WERI-Rb-1 (cell line): ENCODE measurements at regions not wholly inside any gene's neighbourhood (a gene's known extent, or its start where the extent isn't known, plus 50 kb on each side); places are given as distances from the start of the nearest gene placed in this dataset.

Source experiments
- DNase-seq: peaks from one replicate; pipeline ENCODE4 v3.0.0-alpha.2; 2020
- H3K27ac ChIP-seq: fragments of 250-450 bp; sonication (Bioruptor Pico); 2 replicates; pipeline ENCODE4 v1.5.1; 2020; ENCODE audit warnings: mild to moderate bottlenecking, moderate library complexity
- H3K27me3 ChIP-seq: fragments of 250-450 bp; sonication (Bioruptor Pico); 2 replicates; pipeline ENCODE4 v1.5.1; 2021; ENCODE audit warnings: mild to moderate bottlenecking, low read depth, moderate library complexity; ENCODE audit not compliant: insufficient read depth, severe bottlenecking
- H3K36me3 ChIP-seq: fragments of 250-450 bp; sonication (Bioruptor Pico); 2 replicates; pipeline ENCODE4 v1.5.1; 2020; ENCODE audit warnings: mild to moderate bottlenecking, moderate library complexity
- H3K4me3 ChIP-seq: 2 replicates; pipeline ENCODE4 v1.5.1; 2011; ENCODE audit warnings: low read depth, mild to moderate bottlenecking, control low read depth, low read length
- H3K9me3 ChIP-seq: fragments of 250-450 bp; sonication (Bioruptor Pico); 2 replicates; pipeline ENCODE4 v1.5.1; 2021; ENCODE audit warnings: mild to moderate bottlenecking, moderate library complexity; ENCODE audit not compliant: severe bottlenecking
- CTCF ChIP-seq: IDR thresholded peaks from 2 replicates; pipeline ENCODE4 v1.5.1; 2011; ENCODE audit warnings: low read depth, mild to moderate bottlenecking, control low read depth, inconsistent platforms, low read length

GRCh38 chr3:8205881-8206280 is 295.7 kb upstream of the LMCD1 start:
- peaks cover 2% of the 10 kb centered on the region for H3K9me3 ChIP-seq
- no peak overlapping the region for H3K4me3 ChIP-seq
- no peaks in the 10 kb centered on the region for H3K27me3 ChIP-seq
- no peak for DNase-seq
- no peak for TF ChIP-seq CTCF
- no peak overlapping the region for H3K27ac ChIP-seq
- no peaks in the 10 kb centered on the region for H3K36me3 ChIP-seq

- Histone ChIP-seq H3K27ac (no peak overlapping the region), H3K9me3 (peaks cover 2% of the 10 kb centered on the region)
- TF ChIP-seq CTCF, result no peak
These were observed 294.5 kb upstream of the LMCD1 start for GRCh38 chr3:8206971-8207617.

GRCh38 chr3:8210882-8211341 is 290.7 kb upstream of the LMCD1 start:
- no peaks in the 10 kb centered on the region for H3K36me3 ChIP-seq
- no peak overlapping the region for H3K4me3 ChIP-seq
- TF ChIP-seq CTCF, result no peak
- H3K9me3 ChIP-seq, result no peaks in the 10 kb centered on the region
- no peak for DNase-seq
- H3K27me3 ChIP-seq, result no peaks in the 10 kb centered on the region
- no peak overlapping the region for H3K27ac ChIP-seq

More at GRCh38 chr3:8206971-8207617, 294.5 kb upstream of the LMCD1 start:
- DNase-seq, result no peak
- Histone ChIP-seq H3K36me3 (no peaks in the 10 kb centered on the region), H3K27me3 (no peaks in the 10 kb centered on the region), H3K4me3 (no peak overlapping the region)

GRCh38 chr3:8212794-8213193 is 288.8 kb upstream of the LMCD1 start:
- Histone ChIP-seq H3K4me3 (no peak overlapping the region), H3K36me3 (no peaks in the 10 kb centered on the region), H3K27ac (no peak overlapping the region), H3K27me3 (no peaks in the 10 kb centered on the region), H3K9me3 (no peaks in the 10 kb centered on the region)
- no peak for TF ChIP-seq CTCF
- no peak for DNase-seq

- H3K27me3 ChIP-seq, result no peaks in the 10 kb centered on the region
- no peaks in the 10 kb centered on the region for H3K9me3 ChIP-seq
- DNase-seq, result no peak
- TF ChIP-seq CTCF, result no peak
- no peak overlapping the region for H3K4me3 ChIP-seq
- H3K27ac ChIP-seq, result no peak overlapping the region
- H3K36me3 ChIP-seq, result no peaks in the 10 kb centered on the region
These were observed 288.3 kb upstream of the LMCD1 start for GRCh38 chr3:8213286-8213685.

- H3K27ac ChIP-seq, result no peak overlapping the region
- no peaks in the 10 kb centered on the region for H3K9me3 ChIP-seq
- H3K27me3 ChIP-seq, result no peaks in the 10 kb centered on the region
- H3K4me3 ChIP-seq, result no peak overlapping the region
- DNase-seq, result no peak
- no peaks in the 10 kb centered on the region for H3K36me3 ChIP-seq
- no peak for TF ChIP-seq CTCF
These were observed 285.8 kb upstream of the LMCD1 start for GRCh38 chr3:8215821-8216220.
